Urinary bladder (tissue), 3 donors: ENCODE measurements at regions not wholly inside any gene's neighbourhood (a gene's known extent, or its start where the extent isn't known, plus 50 kb on each side); places are given as distances from the start of the nearest gene placed in this dataset.

Experiments
- DNase-seq: peaks from one replicate; pipeline ENCODE4 v3.0.0-alpha.2; 2015; ENCODE audit errors: extremely low spot score
- H3K27ac ChIP-seq: one replicate; pipeline ENCODE4 v1.5.1; 2013; ENCODE audit warnings: low read depth, mild to moderate bottlenecking, moderate library complexity
- H3K36me3 ChIP-seq: one replicate; pipeline ENCODE4 v1.6.1; 2013; ENCODE audit warnings: mild to moderate bottlenecking, moderate library complexity; ENCODE audit not compliant: insufficient read depth
- H3K4me1 ChIP-seq: one replicate; pipeline ENCODE4 v1.6.1; 2013; ENCODE audit warnings: mild to moderate bottlenecking, moderate library complexity; ENCODE audit not compliant: insufficient read depth
- H3K4me3 ChIP-seq: one replicate; pipeline ENCODE4 v1.5.1; 2013; ENCODE audit warnings: low read depth, low read length
- WGBS: extraction: QIAGEN DNeasy Blood & Tissue Kit; methylation state at CpG from one replicate; pipeline ENCODE4 v1.1.7; 2013; 5-methylcytosine and 5-hydroxymethylcytosine counted together
- donor health status: healthy with polysubstance abuse.
- donor health status: healthy.

- no peaks in the 10 kb centered on the region for H3K36me3 ChIP-seq
- H3K4me3 ChIP-seq: no peak overlapping the region
- WGBS: 87% methylated on average over 4 of the region's 4 CpGs
- no peaks in the 10 kb centered on the region for H3K4me1 ChIP-seq
- no peak overlapping the region for H3K27ac ChIP-seq
- no peak for DNase-seq
Measured at GRCh38 chr12:29990971-29991370, 207.2 kb upstream of the TMTC1 start.

GRCh38 chr12:29983851-29984250, 200.1 kb upstream of the TMTC1 start:
- no peaks in the 10 kb centered on the region for H3K36me3 ChIP-seq
- no peak for DNase-seq
- no peak overlapping the region for H3K4me3 ChIP-seq
- no peaks in the 10 kb centered on the region for H3K4me1 ChIP-seq
- 88% methylated on average over 2 of the region's 2 CpGs for WGBS
- H3K27ac ChIP-seq: no peak overlapping the region

- H3K4me3 ChIP-seq: no peak overlapping the region
- H3K27ac ChIP-seq: no peak overlapping the region
- H3K4me1 ChIP-seq: no peaks in the 10 kb centered on the region
- DNase-seq: no peak
- no peaks in the 10 kb centered on the region for H3K36me3 ChIP-seq
Measured at GRCh38 chr12:29980304-29980703, 196.6 kb upstream of the TMTC1 start.

- Histone ChIP-seq H3K27ac (no peak overlapping the region), H3K4me1 (no peaks in the 10 kb centered on the region), H3K36me3 (no peaks in the 10 kb centered on the region), H3K4me3 (no peak overlapping the region)
- WGBS: 42% methylated on average over 2 of the region's 2 CpGs
- DNase-seq: no peak
Measured at GRCh38 chr12:29971446-29971845, 187.7 kb upstream of the TMTC1 start.

GRCh38 chr12:29970501-29970900, 186.8 kb upstream of the TMTC1 start:
- no peaks in the 10 kb centered on the region for H3K36me3 ChIP-seq
- WGBS: 59% methylated on average over 3 of the region's 3 CpGs
- no peak overlapping the region for H3K27ac ChIP-seq
- H3K4me3 ChIP-seq: no peak overlapping the region
- DNase-seq: no peak
- H3K4me1 ChIP-seq: no peaks in the 10 kb centered on the region

GRCh38 chr12:29962276-29963035, 178.7 kb upstream of the TMTC1 start:
- no peak for DNase-seq
- Histone ChIP-seq H3K36me3 (no peaks in the 10 kb centered on the region), H3K27ac (no peak overlapping the region), H3K4me3 (no peak overlapping the region), H3K4me1 (no peaks in the 10 kb centered on the region)
- WGBS: 88% methylated on average over 6 of the region's 6 CpGs

- Histone ChIP-seq H3K27ac (no peak overlapping the region), H3K36me3 (no peaks in the 10 kb centered on the region), H3K4me3 (no peak overlapping the region), H3K4me1 (no peaks in the 10 kb centered on the region)
- WGBS: 91% methylated on average over 4 of the region's 4 CpGs
- no peak for DNase-seq
Measured at GRCh38 chr12:29961231-29961630, 177.5 kb upstream of the TMTC1 start.

- Histone ChIP-seq H3K36me3 (no peaks in the 10 kb centered on the region), H3K27ac (no peak overlapping the region), H3K4me1 (no peaks in the 10 kb centered on the region), H3K4me3 (no peak overlapping the region)
- WGBS: 39% methylated on average over 2 of the region's 2 CpGs
- DNase-seq: no peak
Measured at GRCh38 chr12:29960122-29960521, 176.4 kb upstream of the TMTC1 start.

- no peaks in the 10 kb centered on the region for H3K36me3 ChIP-seq
Measured at GRCh38 chr12:29957835-29958234, 174.1 kb upstream of the TMTC1 start.

GRCh38 chr12:29945904-29946303, 162.2 kb upstream of the TMTC1 start:
- Histone ChIP-seq H3K36me3 (no peaks in the 10 kb centered on the region), H3K4me3 (no peak overlapping the region), H3K27ac (no peak overlapping the region), H3K4me1 (no peaks in the 10 kb centered on the region)
- DNase-seq: no peak
- WGBS: 70% methylated on average over 5 of the region's 5 CpGs

More at GRCh38 chr12:29957835-29958234, 174.1 kb upstream of the TMTC1 start:
- H3K4me3 ChIP-seq: no peak overlapping the region
- DNase-seq: no peak
- H3K27ac ChIP-seq: no peak overlapping the region
- H3K4me1 ChIP-seq: no peaks in the 10 kb centered on the region
- WGBS: 82% methylated on average over 2 of the region's 2 CpGs

- no peaks in the 10 kb centered on the region for H3K4me1 ChIP-seq
- no peaks in the 10 kb centered on the region for H3K36me3 ChIP-seq
- no peak overlapping the region for H3K4me3 ChIP-seq
- H3K27ac ChIP-seq: no peak overlapping the region
- no peak for DNase-seq
- WGBS: 83% methylated on average over 2 of the region's 2 CpGs
Measured at GRCh38 chr12:29944269-29945000, 160.7 kb upstream of the TMTC1 start.

- DNase-seq: no peak
- Histone ChIP-seq H3K4me3 (no peak overlapping the region), H3K27ac (no peak overlapping the region), H3K4me1 (no peaks in the 10 kb centered on the region), H3K36me3 (no peaks in the 10 kb centered on the region)
- WGBS: 61% methylated on average over 2 of the region's 2 CpGs
Measured at GRCh38 chr12:29943683-29944082, 159.9 kb upstream of the TMTC1 start.

- Histone ChIP-seq H3K27ac (no peak overlapping the region), H3K4me3 (no peak overlapping the region), H3K4me1 (no peaks in the 10 kb centered on the region), H3K36me3 (no peaks in the 10 kb centered on the region)
- DNase-seq: no peak
Measured at GRCh38 chr12:29940811-29941210, 157.1 kb upstream of the TMTC1 start.

GRCh38 chr12:29930503-29930902, 146.8 kb upstream of the TMTC1 start:
- Histone ChIP-seq H3K36me3 (no peaks in the 10 kb centered on the region), H3K4me1 (no peaks in the 10 kb centered on the region), H3K27ac (no peak overlapping the region), H3K4me3 (no peak overlapping the region)
- DNase-seq: no peak
